ENCODE measurements at regions not wholly inside any gene's neighbourhood (a gene's known extent, or its start where the extent isn't known, plus 50 kb on each side); places are given as distances from the start of the nearest gene placed in this dataset.

GRCh38 chr2:3100386-3100785 is 277.2 kb downstream of the EIPR1 start:
- no peaks in the 10 kb centered on the region for H3K36me3 ChIP-seq (replicated peaks)
- no peaks in the 10 kb centered on the region for H3K4me1 ChIP-seq
- peaks cover 2% of the 10 kb centered on the region for H3K27me3 ChIP-seq (ENCODE audit: low read depth)
- no peaks in the 10 kb centered on the region for H3K9me3 ChIP-seq
- H3K4me3 ChIP-seq: no peak overlapping the region
- no peak for DNase-seq (ENCODE audit: low spot score in 2 of 2)
- in situ Hi-C loops (cut with MboI; ENCODE audit: low sequenced_read_pairs): no loop called here

GRCh38 chr2:3099860-3100234 is 277.8 kb downstream of the EIPR1 start:
- H3K27me3 ChIP-seq (ENCODE audit: low read depth): peaks cover 2% of the 10 kb centered on the region
- H3K9me3 ChIP-seq: no peaks in the 10 kb centered on the region
- no peak for DNase-seq (ENCODE audit: low spot score in 2 of 2)
- in situ Hi-C loops (cut with MboI; ENCODE audit: low sequenced_read_pairs): no loop called here
- H3K36me3 ChIP-seq (replicated peaks): no peaks in the 10 kb centered on the region
- H3K4me3 ChIP-seq: no peak overlapping the region
- H3K4me1 ChIP-seq: no peaks in the 10 kb centered on the region

GRCh38 chr2:3099145-3099859 is 278.3 kb downstream of the EIPR1 start:
- Histone ChIP-seq H3K36me3 (replicated peaks) (no peaks in the 10 kb centered on the region), H3K9me3 (no peaks in the 10 kb centered on the region), H3K27me3 (ENCODE audit: low read depth) (peaks cover 2% of the 10 kb centered on the region), H3K4me3 (no peak overlapping the region), H3K4me1 (no peaks in the 10 kb centered on the region)
- DNase-seq (ENCODE audit: low spot score in 2 of 2): no peak
- in situ Hi-C loops (cut with MboI; ENCODE audit: low sequenced_read_pairs): no loop called here

- no peak for DNase-seq (ENCODE audit: low spot score in 2 of 2)
- no peaks in the 10 kb centered on the region for H3K9me3 ChIP-seq
- peaks cover 2% of the 10 kb centered on the region for H3K27me3 ChIP-seq (ENCODE audit: low read depth)
- H3K4me1 ChIP-seq: no peaks in the 10 kb centered on the region
- no peaks in the 10 kb centered on the region for H3K36me3 ChIP-seq (replicated peaks)
- H3K4me3 ChIP-seq: no peak overlapping the region
- in situ Hi-C loops (cut with MboI; ENCODE audit: low sequenced_read_pairs): no loop called here
These were observed 279.4 kb downstream of the EIPR1 start for GRCh38 chr2:3098231-3098630.

GRCh38 chr2:3097804-3098203 is 279.8 kb downstream of the EIPR1 start:
- Histone ChIP-seq H3K36me3 (replicated peaks) (no peaks in the 10 kb centered on the region), H3K27me3 (ENCODE audit: low read depth) (peaks cover 2% of the 10 kb centered on the region), H3K9me3 (no peaks in the 10 kb centered on the region), H3K4me3 (no peak overlapping the region), H3K4me1 (no peaks in the 10 kb centered on the region)
- no peak for DNase-seq (ENCODE audit: low spot score in 2 of 2)
- in situ Hi-C loops (cut with MboI; ENCODE audit: low sequenced_read_pairs): no loop called here

- Histone ChIP-seq H3K27me3 (ENCODE audit: low read depth) (peaks cover 2% of the 10 kb centered on the region), H3K36me3 (replicated peaks) (no peaks in the 10 kb centered on the region), H3K4me1 (peaks cover 3% of the 10 kb centered on the region; the same call in 1 of the 2 replicates), H3K4me3 (no peak overlapping the region), H3K9me3 (no peaks in the 10 kb centered on the region)
- in situ Hi-C loops (cut with MboI; ENCODE audit: low sequenced_read_pairs): no loop called here
- no peak for DNase-seq (ENCODE audit: low spot score in 2 of 2)
These were observed 282.3 kb downstream of the EIPR1 start for GRCh38 chr2:3094999-3095958.

- DNase-seq (ENCODE audit: low spot score in 2 of 2): no peak
- in situ Hi-C loops (cut with MboI; ENCODE audit: low sequenced_read_pairs): no loop called here
- H3K27me3 ChIP-seq (ENCODE audit: low read depth): peaks cover 2% of the 10 kb centered on the region
These were observed 283.3 kb downstream of the EIPR1 start for GRCh38 chr2:3094318-3094717.

GRCh38 chr2:3091696-3092095 is 285.9 kb downstream of the EIPR1 start:
- Histone ChIP-seq H3K4me3 (no peak overlapping the region), H3K4me1 (peaks cover 3% of the 10 kb centered on the region; the same call in 1 of the 2 replicates), H3K27me3 (ENCODE audit: low read depth) (peaks cover under 1% of the 10 kb centered on the region; the same call in 1 of the 2 replicates), H3K36me3 (replicated peaks) (no peaks in the 10 kb centered on the region), H3K9me3 (no peaks in the 10 kb centered on the region)
- peak in 1 of 2 experiments; percentile 41 for DNase-seq (ENCODE audit: low spot score in 2 of 2)
- in situ Hi-C loops (cut with MboI; ENCODE audit: low sequenced_read_pairs): no loop called here

More at GRCh38 chr2:3094318-3094717, 283.3 kb downstream of the EIPR1 start:
- Histone ChIP-seq H3K4me3 (no peak overlapping the region), H3K36me3 (replicated peaks) (no peaks in the 10 kb centered on the region), H3K4me1 (peaks cover 3% of the 10 kb centered on the region; the same call in 1 of the 2 replicates), H3K9me3 (no peaks in the 10 kb centered on the region)

GRCh38 chr2:3082705-3083104 is 294.9 kb downstream of the EIPR1 start:
- Histone ChIP-seq H3K27me3 (ENCODE audit: low read depth) (no peaks in the 10 kb centered on the region), H3K4me1 (no peaks in the 10 kb centered on the region), H3K4me3 (no peak overlapping the region), H3K9me3 (no peaks in the 10 kb centered on the region), H3K36me3 (replicated peaks) (no peaks in the 10 kb centered on the region)
- in situ Hi-C loops (cut with MboI; ENCODE audit: low sequenced_read_pairs): no loop called here
- no peak for DNase-seq (ENCODE audit: low spot score in 2 of 2)

- H3K9me3 ChIP-seq: no peaks in the 10 kb centered on the region
- in situ Hi-C loops (cut with MboI; ENCODE audit: low sequenced_read_pairs): no loop called here
These were observed 297.4 kb downstream of the EIPR1 start for GRCh38 chr2:3079959-3080948.

GRCh38 chr2:3079466-3079865 is 298.2 kb downstream of the EIPR1 start:
- in situ Hi-C loops (cut with MboI; ENCODE audit: low sequenced_read_pairs): no loop called here
- Histone ChIP-seq H3K4me1 (no peaks in the 10 kb centered on the region), H3K36me3 (replicated peaks) (no peaks in the 10 kb centered on the region), H3K9me3 (no peaks in the 10 kb centered on the region), H3K4me3 (no peak overlapping the region), H3K27me3 (ENCODE audit: low read depth) (no peaks in the 10 kb centered on the region)
- DNase-seq (ENCODE audit: low spot score in 2 of 2): no peak

More at GRCh38 chr2:3079959-3080948, 297.4 kb downstream of the EIPR1 start:
- DNase-seq (ENCODE audit: low spot score in 2 of 2): no peak
- no peak overlapping the region for H3K4me3 ChIP-seq
- H3K4me1 ChIP-seq: no peaks in the 10 kb centered on the region
- H3K27me3 ChIP-seq (ENCODE audit: low read depth): no peaks in the 10 kb centered on the region
- no peaks in the 10 kb centered on the region for H3K36me3 ChIP-seq (replicated peaks)

- H3K4me3 ChIP-seq: no peak overlapping the region
- H3K9me3 ChIP-seq: no peaks in the 10 kb centered on the region
- in situ Hi-C loops (cut with MboI; ENCODE audit: low sequenced_read_pairs): no loop called here
- no peaks in the 10 kb centered on the region for H3K4me1 ChIP-seq
- H3K27me3 ChIP-seq (ENCODE audit: low read depth): no peaks in the 10 kb centered on the region
- no peak for DNase-seq (ENCODE audit: low spot score in 2 of 2)
- H3K36me3 ChIP-seq (replicated peaks): no peaks in the 10 kb centered on the region
These were observed 298.9 kb downstream of the EIPR1 start for GRCh38 chr2:3078684-3079083.
